OCI-LY7 (cell line): ENCODE measurements at regions not wholly inside any gene's neighbourhood (a gene's known extent, or its start where the extent isn't known, plus 50 kb on each side); places are given as distances from the start of the nearest gene placed in this dataset.

Source experiments
- CTCF ChIP-seq: fragments of 200-600 bp; sonication (generic); conservative IDR thresholded peaks from 2 replicates; pipeline ENCODE4 v1.5.1; 2014; ENCODE audit warnings: mild to moderate bottlenecking, antibody characterized with exemption, low read length, moderate library complexity, mixed read lengths
- EZH2phosphoT487 ChIP-seq: fragments of 200-600 bp; sonication (generic); IDR thresholded peaks from 2 replicates; pipeline ENCODE4 v1.6.1; 2018; ENCODE audit warnings: low read depth, borderline replicate concordance, mild to moderate bottlenecking, mixed run types, antibody characterized with exemption, low read length, moderate library complexity, mixed read lengths

GRCh38 chrX:42432552-42432951 is 345.4 kb downstream of the PPP1R2C start:
- no peak for TF ChIP-seq CTCF
- no peak for TF ChIP-seq EZH2phosphoT487
